GM20431 (cell line): ENCODE measurements at regions not wholly inside any gene's neighbourhood (a gene's known extent, or its start where the extent isn't known, plus 50 kb on each side); places are given as distances from the start of the nearest gene placed in this dataset.

Experiments used
- in situ Hi-C: fragments of 300-500 bp; cut with MseI, MboI; formaldehyde crosslinking; loops from one replicate; pipeline ENCODE4 v1.15.0; 2020; ENCODE audit warnings: low sequenced_read_pairs; ENCODE audit not compliant: unreplicated experiment

DNA sequence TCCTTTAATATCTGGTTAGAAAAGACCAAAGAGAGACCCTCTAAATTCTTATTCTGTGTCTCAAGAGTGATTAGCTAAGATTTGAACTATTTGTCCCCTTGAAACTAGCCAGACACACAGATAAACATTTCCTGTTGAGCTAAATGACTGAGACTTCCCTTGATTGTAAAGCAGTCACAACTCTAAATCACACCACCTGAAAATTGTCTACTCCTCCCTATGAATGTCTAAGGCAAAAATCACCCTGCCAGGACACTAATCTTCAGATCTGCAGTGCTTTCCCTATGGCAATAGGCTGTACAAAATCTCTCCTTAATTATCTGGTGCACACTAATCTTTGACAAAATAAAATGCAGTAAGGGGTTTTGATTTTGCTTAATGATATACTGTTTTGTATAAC lies 200.5 kb upstream of the GULP1 start:
- in situ Hi-C loops, result no loop called here

DNA sequence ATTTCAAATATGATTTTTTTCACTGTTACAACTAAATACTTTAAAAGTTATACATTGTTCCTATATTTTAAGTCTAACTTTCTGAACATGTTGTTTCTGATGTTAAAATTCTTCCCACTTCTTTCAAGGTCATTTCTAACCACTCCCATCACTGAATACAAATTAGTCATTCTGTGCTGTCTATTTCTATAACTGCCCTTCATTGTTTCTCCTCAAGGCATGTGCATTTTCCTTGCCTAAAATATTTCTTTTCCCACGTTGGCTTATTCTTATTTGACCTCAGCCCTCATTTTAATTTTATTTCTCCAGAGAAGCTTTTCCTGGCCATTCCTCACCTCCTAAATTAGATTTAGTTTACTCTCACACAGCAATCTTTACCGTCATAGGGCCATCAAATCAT lies 198.9 kb upstream of the GULP1 start:
- in situ Hi-C loops, result no loop called here

DNA sequence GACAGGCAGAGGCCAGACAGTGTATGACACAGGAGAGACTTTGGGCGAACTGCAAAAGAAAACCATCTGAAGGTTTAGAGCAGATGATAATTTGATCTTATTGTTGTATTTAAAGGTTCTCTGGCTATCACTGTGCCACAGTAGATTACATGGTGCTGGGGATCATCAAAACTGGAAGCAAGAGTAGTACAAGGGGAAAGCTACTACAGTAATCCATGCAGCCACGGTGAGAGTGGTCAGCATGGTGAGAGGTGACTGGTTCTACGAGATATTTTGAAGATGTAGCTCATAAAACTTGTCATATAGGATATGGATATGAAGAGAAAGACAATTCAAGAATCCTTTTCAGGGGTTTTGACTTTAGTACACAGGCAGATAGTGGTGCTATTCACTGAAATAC lies 194.8 kb upstream of the GULP1 start:
- in situ Hi-C loops, result no loop called here

DNA sequence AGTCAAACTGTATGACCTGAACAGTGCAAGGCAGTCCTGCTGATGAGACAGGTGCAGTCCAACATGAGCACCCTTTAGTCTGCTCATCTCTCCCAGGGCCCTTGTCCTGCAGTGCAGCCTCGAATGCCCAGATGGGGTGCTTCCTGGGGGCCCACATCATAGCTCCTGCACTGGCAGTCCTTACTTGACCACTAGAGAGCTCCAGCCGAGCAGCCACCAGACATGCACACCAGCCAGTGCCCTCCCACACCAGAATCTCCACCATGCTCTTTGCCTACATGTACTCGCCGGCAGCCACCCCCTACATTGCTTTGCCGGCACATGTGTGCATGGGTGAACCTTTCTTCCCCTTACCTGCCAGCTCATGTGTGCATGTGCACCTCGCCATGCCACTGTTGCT lies 188.8 kb upstream of the GULP1 start:
- in situ Hi-C loops, result no loop called here

DNA sequence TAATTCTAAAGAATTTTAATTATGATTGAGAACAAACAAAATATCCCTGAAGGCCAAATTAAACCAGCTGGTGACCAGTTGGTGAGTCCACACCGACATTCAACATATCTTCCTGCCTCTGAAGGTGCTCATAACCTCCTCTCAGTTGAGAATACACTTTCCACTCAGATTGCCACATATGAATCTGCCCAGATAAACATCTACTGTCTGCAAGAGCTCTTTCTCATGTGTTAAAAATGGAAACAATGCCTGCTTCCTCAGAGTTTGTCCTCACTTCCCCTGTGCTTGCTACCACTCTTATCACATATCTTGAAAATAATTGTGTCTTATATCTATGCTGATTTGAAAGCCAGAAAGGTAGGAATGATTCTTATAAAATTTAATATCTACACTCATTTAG lies 177.7 kb upstream of the GULP1 start:
- in situ Hi-C loops, result no loop called here

DNA sequence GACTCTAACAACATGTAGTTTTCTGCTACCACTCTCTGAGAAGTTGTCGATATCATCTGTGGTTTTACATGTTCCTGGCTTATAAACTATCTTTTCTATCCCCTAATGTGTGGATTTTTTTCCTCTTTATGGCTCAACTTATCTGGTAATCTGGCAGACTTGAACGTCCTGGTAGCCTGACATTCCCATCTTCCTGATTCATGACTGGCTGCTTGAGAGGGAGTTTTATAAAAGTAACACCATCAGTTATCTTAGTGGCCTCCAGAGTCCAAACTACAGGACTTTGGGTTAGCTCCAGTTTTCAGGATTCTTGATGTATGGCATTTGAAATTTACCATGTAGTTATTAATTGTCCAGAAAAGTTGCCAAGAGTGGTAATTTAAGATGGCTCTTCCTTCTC lies 174.0 kb upstream of the GULP1 start:
- in situ Hi-C loops, result no loop called here

DNA sequence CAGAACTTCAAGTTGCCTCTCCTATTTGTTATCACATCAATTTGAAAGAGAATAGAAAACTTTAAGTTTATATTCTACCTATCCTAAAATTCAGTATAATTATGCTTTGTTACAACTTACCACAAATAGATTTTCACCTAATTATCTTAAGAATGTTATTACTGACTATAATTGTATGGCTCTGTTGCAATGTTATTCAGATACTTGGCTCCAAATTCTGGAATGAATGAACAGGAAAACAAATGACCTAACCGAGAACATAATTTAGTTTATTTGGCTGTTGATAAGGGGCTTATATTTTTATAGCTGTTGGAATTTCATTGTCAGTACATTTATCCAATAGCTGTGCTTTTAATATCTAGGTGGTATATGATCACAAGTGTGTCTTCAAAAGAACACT lies 173.2 kb upstream of the GULP1 start:
- in situ Hi-C loops, result no loop called here

DNA sequence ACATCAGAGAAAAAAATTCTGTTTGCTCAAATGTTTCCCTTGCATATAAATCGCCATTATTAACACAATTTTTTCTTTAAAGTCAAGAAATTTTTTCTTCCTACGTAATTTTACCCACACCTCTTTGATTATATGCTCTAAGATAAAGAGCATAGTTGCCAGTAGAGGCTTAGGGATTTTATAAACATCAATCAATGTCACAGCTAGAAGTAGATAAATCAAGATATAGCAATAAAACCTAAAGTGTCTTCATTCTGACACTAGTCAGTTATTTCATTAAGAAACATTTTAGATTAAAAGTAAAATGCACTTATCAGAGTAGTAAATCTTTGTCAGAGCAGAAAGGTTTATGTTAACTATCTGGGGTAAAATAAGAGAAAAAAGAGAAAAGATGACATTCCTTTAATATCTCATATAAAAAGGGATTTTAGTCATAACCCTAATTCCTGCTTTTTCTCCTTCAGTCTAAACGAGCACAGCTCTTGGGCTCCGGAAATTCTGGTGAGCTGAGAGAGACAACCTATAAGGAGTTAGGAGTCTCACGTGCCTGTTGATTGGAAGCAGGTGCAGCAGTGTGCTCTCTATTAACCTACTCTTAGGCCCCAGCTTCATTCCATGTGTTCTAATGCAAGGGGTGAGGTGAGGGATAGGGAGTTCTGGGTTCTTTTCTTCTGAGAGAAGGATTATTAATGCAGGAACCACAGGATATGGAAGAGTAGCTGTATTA lies 172.4 kb upstream of the GULP1 start:
- in situ Hi-C loops, result no loop called here

DNA sequence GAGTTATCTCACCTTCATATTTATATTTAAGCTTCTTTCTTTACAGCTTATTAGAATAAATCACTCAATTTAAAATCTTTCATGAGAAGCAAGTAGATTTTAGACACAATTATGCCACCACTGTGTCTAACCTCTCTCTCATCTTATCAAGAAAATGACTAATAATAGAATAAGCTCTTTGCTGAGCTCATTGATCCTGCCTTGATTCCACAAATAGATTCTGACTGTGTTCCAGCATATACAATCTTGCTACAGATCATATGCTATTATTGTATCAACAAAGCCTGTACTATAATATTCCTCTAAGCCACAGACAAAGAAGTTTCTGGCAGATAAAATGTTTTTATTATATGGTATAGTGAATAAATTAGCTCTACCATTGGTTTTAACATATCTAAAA lies 168.7 kb upstream of the GULP1 start:
- in situ Hi-C loops, result no loop called here

DNA sequence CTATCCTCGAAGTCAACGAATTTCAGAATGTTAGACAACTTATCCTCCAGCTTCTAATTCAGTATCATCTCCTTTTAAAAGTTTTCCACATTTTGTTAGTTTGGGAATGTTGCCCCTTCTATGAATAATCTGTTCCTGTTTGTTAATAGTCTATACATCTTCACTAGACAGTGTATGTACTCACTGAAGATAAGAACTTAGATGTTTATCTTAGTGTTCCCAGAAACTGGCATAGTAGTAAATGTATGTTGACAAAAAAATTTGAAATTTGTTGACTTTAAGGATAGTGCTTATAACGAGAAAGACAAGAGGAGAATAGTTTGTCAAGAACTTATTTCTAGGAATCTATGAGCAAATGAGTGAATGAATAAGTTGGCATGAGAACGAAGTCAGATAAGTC lies 162.0 kb upstream of the GULP1 start:
- in situ Hi-C loops, result no loop called here

DNA sequence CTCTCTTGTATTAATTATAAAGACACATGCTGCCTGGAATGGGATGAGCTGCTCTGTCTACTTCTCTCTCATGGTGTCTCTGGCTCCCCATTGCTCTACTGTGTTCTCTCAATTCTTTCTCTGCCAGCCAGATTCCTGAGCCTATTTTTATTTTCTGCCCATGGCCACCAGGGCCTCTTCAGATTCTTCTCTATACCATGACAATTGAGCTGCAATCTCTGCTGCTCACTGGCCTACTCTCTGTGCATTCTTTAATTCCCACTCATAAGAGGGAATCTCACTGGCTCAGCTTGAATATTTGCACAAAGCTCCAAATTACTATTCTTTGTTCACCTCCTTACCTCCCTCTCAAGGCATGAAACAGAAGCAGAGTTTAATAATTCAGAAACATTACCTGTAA lies 161.4 kb upstream of the GULP1 start:
- in situ Hi-C loops, result no loop called here

DNA sequence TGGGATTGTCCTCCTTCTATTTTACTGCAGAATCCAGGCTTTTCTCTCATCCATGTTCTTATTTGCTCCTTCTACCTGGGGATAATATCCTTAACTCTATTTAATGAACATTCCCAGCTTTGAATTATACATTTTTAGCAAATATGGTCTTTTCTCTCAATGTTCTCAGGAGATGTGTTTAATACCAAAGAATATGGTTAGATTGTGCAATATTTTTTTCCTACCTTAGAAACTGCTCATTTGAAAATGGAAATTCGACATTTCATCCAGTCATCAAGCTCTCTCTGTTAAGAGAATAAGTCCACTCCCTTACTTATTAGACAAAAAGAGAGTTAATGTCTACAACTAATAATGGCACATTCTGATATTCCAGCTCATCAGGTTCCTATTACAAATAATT lies 160.4 kb upstream of the GULP1 start:
- in situ Hi-C loops, result no loop called here

DNA sequence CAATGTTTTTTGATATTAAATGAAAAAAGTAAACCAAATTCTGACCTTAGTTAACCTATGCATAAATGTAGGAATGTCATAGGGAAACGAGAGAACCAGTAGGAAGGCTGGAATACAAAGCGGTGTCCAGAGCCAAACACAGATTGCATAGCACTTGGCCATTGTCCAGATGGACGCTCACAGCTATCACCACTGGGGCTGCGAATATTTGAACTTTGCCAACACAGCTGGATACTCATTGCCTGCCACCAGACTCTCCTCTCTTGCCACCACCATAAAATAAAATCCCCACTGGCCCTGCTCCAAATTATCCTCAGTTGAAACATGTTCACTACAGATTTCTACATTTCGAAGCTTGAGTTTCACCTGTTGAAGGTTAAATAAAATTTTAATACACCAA lies 159.3 kb upstream of the GULP1 start:
- in situ Hi-C loops, result no loop called here

DNA sequence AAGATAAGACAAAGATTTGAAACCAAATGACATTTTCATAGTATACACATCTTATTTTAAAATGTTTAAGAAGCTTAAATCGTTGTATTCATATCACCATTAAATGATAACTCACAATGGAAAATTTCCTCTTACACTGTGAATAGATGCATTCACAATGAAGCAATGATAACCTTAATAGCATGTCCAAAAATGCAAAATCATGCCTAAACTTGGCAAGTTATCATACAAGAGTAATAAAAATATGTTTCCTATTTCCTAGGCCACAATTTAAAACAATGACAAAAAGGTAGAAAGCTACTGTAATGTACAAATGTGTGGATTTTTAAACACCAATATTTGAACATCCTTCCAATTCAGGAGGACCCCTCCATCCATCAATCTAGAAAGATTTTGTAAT lies 157.4 kb upstream of the GULP1 start:
- in situ Hi-C loops, result no loop called here

DNA sequence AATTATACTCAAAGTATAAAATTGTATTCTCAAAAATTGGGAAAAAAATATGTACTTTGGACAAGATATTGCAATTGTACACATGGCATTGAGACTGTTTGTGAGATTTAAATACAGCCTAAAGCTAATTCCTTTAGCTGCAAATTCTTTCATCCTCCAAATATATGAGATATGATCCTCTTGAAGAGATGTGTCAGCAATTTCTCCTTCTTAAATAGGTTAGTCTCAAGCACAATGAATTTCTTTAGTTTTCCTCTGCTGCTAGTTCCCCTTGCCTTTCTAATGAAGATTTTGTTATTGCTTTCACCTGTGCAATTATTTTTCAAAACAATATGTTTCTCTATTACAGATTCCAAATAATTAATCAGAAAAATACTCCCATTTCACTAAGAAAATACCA lies 153.4 kb upstream of the GULP1 start:
- in situ Hi-C loops, result no loop called here

DNA sequence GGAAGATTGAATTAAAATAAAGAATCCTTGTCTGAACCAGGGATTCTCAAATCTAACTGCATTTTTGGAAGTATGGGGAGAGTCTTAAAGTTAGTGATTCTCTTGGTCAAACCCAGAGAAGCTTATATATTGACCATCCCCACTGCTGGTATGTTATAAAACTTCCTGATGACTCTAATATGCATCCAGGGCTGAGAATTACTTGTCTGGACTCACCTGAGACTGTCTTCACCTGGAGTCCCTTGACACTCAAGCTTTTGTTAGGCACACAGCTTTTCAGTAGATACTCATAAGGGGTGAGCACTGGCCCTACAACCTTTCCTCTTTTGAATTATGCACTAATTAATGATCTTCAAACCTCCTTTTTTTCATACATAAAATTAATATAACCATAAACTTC lies 149.6 kb upstream of the GULP1 start:
- in situ Hi-C loops, result no loop called here

DNA sequence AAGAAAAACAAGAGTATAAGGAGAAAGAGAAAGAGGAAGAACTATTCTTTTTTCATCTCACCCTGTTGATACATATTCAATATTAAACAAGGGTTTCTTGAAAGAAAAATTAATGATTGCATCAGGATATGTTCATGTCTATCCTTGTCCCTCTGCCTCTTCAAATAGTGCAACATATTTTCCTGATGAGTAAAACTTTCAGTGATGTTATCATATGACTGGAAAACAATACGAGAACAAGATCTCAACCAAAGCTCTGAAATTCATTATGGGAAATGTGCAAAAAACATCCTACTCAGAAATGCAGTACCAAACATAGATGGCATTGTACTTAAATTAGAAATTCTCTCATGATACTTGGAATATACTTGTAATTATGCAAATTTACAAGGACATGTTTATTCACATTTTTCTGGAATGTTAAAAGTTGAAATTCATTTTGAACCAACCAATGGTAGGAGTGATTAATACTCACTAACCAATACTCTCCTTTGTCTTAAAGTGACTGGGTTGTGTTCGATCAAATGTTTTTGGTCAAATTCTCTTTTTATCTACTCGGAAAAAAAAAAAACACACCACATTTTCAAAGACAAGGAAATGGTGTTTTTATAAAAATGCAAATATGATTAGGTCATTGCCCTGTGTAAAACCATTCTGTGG lies 148.9 kb upstream of the GULP1 start:
- in situ Hi-C loops, result no loop called here

DNA sequence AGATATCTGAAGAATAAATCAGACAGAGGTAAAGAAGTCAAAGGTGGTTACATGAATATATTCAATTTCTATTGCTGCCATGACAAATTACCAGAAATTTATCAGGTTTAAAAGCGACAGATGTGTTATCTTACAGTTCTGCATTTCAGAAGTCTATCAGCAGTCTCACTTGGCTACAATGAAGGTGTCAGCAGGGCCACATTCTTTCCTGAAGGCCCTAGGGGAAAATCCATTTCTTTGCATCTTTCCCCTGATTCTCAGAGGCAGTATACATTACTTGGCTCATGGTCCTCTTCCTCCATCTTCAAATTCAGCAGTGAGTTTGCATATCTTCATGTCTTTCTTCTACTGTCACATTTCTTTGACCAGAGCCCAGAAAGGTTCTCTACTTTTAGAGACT lies 145.8 kb upstream of the GULP1 start:
- in situ Hi-C loops, result no loop called here

DNA sequence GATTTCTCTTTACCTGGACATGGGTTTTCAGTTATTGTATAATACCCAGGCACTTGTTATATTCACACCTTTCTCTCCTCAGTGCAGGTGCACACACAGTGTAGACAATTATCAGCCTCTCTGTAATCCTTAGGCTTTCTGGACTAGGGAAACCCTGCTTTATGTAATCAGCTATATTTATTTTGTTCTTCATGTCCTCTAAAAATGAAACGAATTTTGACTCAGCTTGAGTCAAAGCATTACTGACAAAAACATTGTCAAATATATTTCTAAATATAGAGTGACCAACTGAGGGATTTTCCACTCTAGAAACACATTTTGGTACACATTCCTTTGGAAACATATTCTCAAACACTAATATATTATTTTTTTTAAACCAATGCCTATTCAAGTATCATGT lies 144.8 kb upstream of the GULP1 start:
- in situ Hi-C loops, result no loop called here

DNA sequence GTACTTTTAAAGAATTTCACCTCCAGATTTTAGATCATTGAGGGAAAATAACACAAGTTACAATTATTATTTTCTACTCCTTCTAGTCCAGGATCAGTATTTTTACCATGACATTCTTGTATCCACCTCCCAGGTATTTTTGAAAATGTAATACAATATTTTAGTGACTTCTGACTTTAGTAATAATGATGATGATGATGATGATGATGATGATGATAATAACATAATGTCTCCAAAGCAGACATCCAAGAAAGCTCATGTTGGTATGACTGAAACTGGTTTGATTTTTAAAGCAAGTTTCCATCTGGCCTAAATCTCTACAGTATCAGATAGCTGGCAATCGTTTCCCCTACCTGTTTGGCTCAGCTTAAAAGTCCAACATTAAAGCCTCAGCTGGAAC lies 140.0 kb upstream of the GULP1 start:
- in situ Hi-C loops, result no loop called here

DNA sequence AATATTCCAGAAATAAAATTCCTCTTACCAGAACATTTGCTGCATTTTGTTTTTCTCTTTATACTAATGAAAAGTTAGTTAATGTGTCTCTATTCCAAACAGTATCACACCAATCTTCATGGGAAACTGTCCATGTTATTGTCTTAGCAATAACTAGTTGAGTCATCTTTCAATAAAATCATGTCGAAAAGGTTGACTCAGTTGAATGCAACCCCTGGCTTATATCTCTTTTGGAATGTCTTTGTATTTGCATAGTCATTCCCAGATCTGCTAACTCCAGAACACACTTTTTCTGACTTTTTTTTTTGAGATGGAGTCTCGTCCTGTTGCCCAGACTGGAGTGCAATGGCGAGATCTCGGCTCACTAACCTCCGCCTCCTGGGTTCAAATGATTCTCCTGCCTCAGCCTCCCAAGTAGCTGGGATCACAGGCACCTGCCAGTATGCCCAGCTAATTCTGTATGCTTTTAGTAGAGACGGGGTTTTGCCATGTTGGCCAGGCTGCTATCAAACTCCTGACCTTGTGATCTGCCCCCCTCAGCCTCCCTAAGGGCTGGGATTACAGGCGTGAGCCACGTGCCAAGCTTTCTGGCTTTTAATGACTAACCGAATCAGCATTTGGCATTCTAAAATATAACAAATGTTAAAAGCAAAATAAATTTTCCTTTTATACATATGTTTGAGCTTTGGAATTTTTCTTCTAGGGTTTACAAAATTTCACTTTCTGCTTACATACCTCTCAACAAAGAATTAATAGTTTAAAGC lies 133.2 kb upstream of the GULP1 start:
- in situ Hi-C loops, result no loop called here
